ENCODE measurements at regions not wholly inside any gene's neighbourhood (a gene's known extent, or its start where the extent isn't known, plus 50 kb on each side); places are given as distances from the start of the nearest gene placed in this dataset.

GRCh38 chr2:134097740-134098139 is 156.1 kb upstream of the MGAT5 start:
- TF ChIP-seq RARB (CRISPR knock-in tag; IDR thresholded peaks at IDR 0.05), result no peak
- TF ChIP-seq PATZ1 (CRISPR knock-in tag; IDR thresholded peaks at IDR 0.05; ENCODE audit: borderline replicate concordance), result no peak

All from SK-N-SH treated with all-trans-retinoic acid at 6 μM for 48 hours (cell line).